ENCODE measurements at regions not wholly inside any gene's neighbourhood (a gene's known extent, or its start where the extent isn't known, plus 50 kb on each side); places are given as distances from the start of the nearest gene placed in this dataset.

- Mint-ChIP-seq H3K9me3 (no peaks in the 10 kb centered on the region), H3K4me1 (ENCODE audit: low read depth) (peaks cover 43% of the 10 kb centered on the region), H3K27me3 (no peaks in the 10 kb centered on the region), H3K36me3 (ENCODE audit: low read depth) (no peaks in the 10 kb centered on the region), H3K27ac (peak overlapping the region; percentile 95), H3K4me3 (peak overlapping the region; percentile 66)
- intact Hi-C loops (cut with micrococcal nuclease) = loop anchor here (5.0 kb wide), 2 partner anchors 51 to 71 kb away; partner anchors contain the start of gene CHD2
- TF ChIP-seq, protein P1, sequence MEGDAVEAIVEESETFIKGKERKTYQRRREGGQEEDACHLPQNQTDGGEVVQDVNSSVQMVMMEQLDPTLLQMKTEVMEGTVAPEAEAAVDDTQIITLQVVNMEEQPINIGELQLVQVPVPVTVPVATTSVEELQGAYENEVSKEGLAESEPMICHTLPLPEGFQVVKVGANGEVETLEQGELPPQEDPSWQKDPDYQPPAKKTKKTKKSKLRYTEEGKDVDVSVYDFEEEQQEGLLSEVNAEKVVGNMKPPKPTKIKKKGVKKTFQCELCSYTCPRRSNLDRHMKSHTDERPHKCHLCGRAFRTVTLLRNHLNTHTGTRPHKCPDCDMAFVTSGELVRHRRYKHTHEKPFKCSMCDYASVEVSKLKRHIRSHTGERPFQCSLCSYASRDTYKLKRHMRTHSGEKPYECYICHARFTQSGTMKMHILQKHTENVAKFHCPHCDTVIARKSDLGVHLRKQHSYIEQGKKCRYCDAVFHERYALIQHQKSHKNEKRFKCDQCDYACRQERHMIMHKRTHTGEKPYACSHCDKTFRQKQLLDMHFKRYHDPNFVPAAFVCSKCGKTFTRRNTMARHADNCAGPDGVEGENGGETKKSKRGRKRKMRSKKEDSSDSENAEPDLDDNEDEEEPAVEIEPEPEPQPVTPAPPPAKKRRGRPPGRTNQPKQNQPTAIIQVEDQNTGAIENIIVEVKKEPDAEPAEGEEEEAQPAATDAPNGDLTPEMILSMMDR (IDR thresholded peaks at IDR 0.05) = no peak
- ATAC-seq = no peak
- no peak for DNase-seq
- ChIA-PET CTCF (interaction anchor here (0.8 to 4.5 kb wide), 10 partner anchors 11 to 87 kb away, joined by 3 to 36 read pairs (median 6); no protein-coding TSS in a partner anchor), POLR2A (interaction anchor here (0.7 to 6.5 kb wide), 20 partner anchors 9 to 87 kb away, joined by 3 to 116 read pairs (median 6); partner anchors contain the start of gene CHD2)
Measured at GRCh38 chr15:92831336-92831654, 68.8 kb upstream of the CHD2 start.

DNA sequence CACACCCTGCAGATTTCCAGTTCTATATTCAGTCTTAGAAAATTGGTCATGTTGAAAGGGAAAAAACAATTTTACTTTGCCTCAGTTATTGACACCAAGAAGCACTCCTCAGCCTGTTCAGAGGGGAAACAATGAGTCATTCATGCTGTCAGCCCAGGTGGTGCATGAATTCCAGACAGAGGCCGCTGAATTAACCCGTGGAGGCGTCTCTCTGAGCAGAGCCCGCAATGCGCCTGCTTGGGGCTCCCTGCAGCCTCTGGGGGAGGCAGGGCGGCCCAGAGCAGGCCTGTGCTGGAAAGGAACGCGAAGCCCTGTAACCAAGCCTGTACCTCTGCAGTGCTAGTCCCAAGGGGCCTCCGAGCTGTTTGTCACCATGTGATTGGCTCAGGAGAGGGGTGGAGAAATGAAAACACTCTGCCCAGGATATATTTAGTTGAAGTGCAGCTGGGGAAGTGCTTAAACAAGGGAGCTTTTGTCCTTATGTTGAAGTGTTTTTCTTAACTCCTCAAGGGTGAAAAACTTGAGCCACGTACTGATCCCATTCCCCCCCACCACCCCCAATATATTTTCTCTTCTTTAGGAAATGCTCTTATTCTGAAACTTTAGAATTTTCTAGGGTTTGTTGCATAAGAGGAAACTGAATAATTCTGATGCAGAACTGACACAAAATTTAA is 68.3 kb upstream of the CHD2 start:
- no peaks in the 10 kb centered on the region for H3K9me3 Mint-ChIP-seq
- intact Hi-C loops (cut with micrococcal nuclease) = loop anchor here (2.0 to 5.0 kb wide), 3 partner anchors 15 to 71 kb away; partner anchors contain the start of gene CHD2
- ATAC-seq = peak; percentile 96
- ChIA-PET POLR2A (interaction anchor here (0.6 to 6.5 kb wide), 23 partner anchors 8 to 86 kb away, joined by 3 to 116 read pairs (median 4); partner anchors contain the start of gene CHD2), CTCF (interaction anchor here (0.6 to 4.5 kb wide), 14 partner anchors 8 to 87 kb away, joined by 3 to 36 read pairs (median 6); no protein-coding TSS in a partner anchor)
- DNase-seq = peak; percentile 96
- H3K4me1 Mint-ChIP-seq (ENCODE audit: low read depth) = peaks cover 43% of the 10 kb centered on the region
- peak overlapping the region; percentile 66 for H3K4me3 Mint-ChIP-seq
- TF ChIP-seq, protein P1 (IDR thresholded peaks at IDR 0.05) = no peak
- H3K27ac Mint-ChIP-seq = peak overlapping the region; percentile 95
- no peaks in the 10 kb centered on the region for H3K36me3 Mint-ChIP-seq (ENCODE audit: low read depth)
- no peaks in the 10 kb centered on the region for H3K27me3 Mint-ChIP-seq

DNA sequence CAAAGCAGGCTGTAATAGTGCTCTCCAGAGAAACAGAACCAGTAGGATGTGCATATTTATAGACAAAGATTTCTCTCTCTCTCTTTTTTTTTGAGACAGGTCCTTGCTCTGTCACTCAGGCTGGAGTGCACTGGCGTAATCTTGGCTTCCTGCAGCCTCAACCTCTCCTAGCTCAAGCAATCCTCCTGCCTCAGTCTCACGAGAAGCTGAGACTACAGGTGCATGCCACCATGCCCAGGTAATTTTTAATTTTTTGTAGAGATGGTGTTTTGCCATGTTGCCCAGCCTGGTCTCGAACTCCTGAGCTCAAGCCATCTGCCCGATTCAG is 67.1 kb upstream of the CHD2 start:
- Mint-ChIP-seq H3K9me3 (no peaks in the 10 kb centered on the region), H3K4me1 (ENCODE audit: low read depth) (peaks cover 44% of the 10 kb centered on the region), H3K27ac (peak overlapping the region; percentile 95), H3K36me3 (ENCODE audit: low read depth) (no peaks in the 10 kb centered on the region), H3K27me3 (no peaks in the 10 kb centered on the region), H3K4me3 (peak overlapping the region; percentile 66)
- no peak for ATAC-seq
- intact Hi-C loops (cut with micrococcal nuclease) = loop anchor here (2.0 to 5.0 kb wide), 3 partner anchors 14 to 69 kb away; partner anchors contain the start of gene CHD2
- TF ChIP-seq, protein P1 (IDR thresholded peaks at IDR 0.05) = no peak
- DNase-seq = no peak
- CTCF ChIA-PET = interaction anchor here (1.4 to 4.5 kb wide), 10 partner anchors 12 to 85 kb away, joined by 3 to 36 read pairs (median 6); no protein-coding TSS in a partner anchor
- POLR2A ChIA-PET = interaction anchor here (0.6 to 6.5 kb wide), 13 partner anchors 9 to 67 kb away, joined by 3 to 116 read pairs (median 9); partner anchors contain the start of gene CHD2

DNA sequence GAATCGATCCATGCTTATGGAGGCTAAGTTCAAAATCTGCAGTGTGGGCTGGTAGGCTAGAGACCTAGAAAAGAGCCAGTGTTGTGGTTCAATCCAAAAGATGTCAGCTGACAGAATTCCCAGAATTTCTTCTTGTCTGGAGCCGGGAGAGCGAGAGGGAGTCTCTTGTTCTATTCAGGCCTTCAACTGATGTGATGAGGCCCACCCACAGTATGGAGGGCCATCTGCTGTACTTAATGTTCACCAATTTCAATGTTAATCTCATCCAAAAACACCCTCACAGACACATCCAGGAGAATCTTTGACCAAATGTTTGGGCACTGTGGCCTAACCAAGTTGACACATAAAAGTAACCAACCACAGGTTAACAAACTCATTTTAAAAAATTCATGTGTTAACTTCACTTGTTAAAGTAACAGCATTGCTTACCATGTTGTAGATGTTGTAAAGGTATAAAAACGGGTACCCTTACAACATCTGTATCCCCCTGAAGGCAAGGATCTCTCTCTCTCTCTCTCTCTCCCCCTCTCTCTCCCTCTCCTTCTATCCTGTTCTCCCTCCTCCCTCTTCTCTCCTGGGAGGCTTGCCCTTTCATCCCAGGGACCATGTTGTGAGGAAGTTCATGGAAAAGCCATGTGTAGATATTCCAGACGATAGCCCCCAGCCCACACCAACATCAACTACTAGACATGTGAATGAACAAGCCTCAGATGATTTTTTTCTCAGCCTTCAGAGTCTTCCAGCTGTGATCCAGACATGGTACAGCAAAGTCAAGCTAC is 66.4 kb upstream of the CHD2 start:
- intact Hi-C loops (cut with micrococcal nuclease) = loop anchor here (2.0 to 5.0 kb wide), 3 partner anchors 13 to 69 kb away; partner anchors contain the start of gene CHD2
- Mint-ChIP-seq H3K36me3 (ENCODE audit: low read depth) (no peaks in the 10 kb centered on the region), H3K4me1 (ENCODE audit: low read depth) (peaks cover 50% of the 10 kb centered on the region)

More for the DNA sequence above, 66.4 kb upstream of the CHD2 start:
- ATAC-seq (no peak), DNase-seq (no peak)
- Mint-ChIP-seq H3K4me3 (peak overlapping the region; percentile 66), H3K27me3 (no peaks in the 10 kb centered on the region), H3K9me3 (no peaks in the 10 kb centered on the region), H3K27ac (peak overlapping the region; percentile 95)
- ChIA-PET CTCF (interaction anchor here (1.4 to 3.1 kb wide), 5 partner anchors 13 to 74 kb away, joined by 3 to 33 read pairs (median 5); no protein-coding TSS in a partner anchor), POLR2A (interaction anchor here (0.6 to 6.5 kb wide), 12 partner anchors 9 to 66 kb away, joined by 3 to 116 read pairs (median 8); partner anchors contain the start of gene CHD2)
- TF ChIP-seq, protein P1 (IDR thresholded peaks at IDR 0.05) = no peak
